ENCODE measurements at regions not wholly inside any gene's neighbourhood (a gene's known extent, or its start where the extent isn't known, plus 50 kb on each side); places are given as distances from the start of the nearest gene placed in this dataset.

DNA sequence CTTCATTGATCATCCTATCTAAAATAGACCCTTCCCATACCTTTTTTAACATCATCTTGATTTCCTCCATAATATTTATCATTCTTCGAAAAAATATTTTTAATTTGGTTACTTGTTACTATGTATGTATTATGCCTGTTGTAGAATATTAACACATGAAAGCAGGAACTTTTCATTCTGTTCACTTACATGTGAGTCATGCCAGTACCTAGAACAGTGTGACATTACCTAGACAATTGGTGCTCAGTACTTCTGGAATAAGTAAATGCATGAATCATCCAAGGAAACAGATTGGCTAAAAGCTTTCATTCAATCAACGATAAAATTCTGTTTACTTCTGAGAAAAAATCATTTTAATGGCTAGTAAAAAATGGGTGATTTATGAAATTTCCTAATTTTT is 76.4 kb downstream of the CXXC4 start:
- TF ChIP-seq EZH2phosphoT487 (IDR thresholded peaks at IDR 0.05; ENCODE audit: borderline replicate concordance, low read length) (no peak), EZH2 (IDR thresholded peaks at IDR 0.05; ENCODE audit: low read length, unreplicated experiment) (no peak)
- TF ChIP-seq, protein P1, sequence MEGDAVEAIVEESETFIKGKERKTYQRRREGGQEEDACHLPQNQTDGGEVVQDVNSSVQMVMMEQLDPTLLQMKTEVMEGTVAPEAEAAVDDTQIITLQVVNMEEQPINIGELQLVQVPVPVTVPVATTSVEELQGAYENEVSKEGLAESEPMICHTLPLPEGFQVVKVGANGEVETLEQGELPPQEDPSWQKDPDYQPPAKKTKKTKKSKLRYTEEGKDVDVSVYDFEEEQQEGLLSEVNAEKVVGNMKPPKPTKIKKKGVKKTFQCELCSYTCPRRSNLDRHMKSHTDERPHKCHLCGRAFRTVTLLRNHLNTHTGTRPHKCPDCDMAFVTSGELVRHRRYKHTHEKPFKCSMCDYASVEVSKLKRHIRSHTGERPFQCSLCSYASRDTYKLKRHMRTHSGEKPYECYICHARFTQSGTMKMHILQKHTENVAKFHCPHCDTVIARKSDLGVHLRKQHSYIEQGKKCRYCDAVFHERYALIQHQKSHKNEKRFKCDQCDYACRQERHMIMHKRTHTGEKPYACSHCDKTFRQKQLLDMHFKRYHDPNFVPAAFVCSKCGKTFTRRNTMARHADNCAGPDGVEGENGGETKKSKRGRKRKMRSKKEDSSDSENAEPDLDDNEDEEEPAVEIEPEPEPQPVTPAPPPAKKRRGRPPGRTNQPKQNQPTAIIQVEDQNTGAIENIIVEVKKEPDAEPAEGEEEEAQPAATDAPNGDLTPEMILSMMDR (conservative IDR thresholded peaks at IDR 0.05; ENCODE audit: low read depth, low read length): no peak

Data from PC-3 (cell line).